NT2/D1 (cell line): ENCODE measurements at regions not wholly inside any gene's neighbourhood (a gene's known extent, or its start where the extent isn't known, plus 50 kb on each side); places are given as distances from the start of the nearest gene placed in this dataset.
"Not testable (repeated sequence)": the region's sequence is repeated elsewhere in the genome, so short reads cannot be mapped to it uniquely, and the experiment has no call there.

Experiments used
- DNase-seq: peaks from one replicate; pipeline ENCODE4 v3.0.0-alpha.2; 2011; ENCODE audit warnings: low read depth, low spot score
- H3K27me3 ChIP-seq: 2 replicates; pipeline ENCODE4 v1.6.0; 2011; ENCODE audit warnings: mild to moderate bottlenecking; ENCODE audit not compliant: insufficient read length, insufficient read depth
- H3K36me3 ChIP-seq: 2 replicates; pipeline ENCODE4 v1.6.1; 2011; ENCODE audit warnings: mild to moderate bottlenecking, low read length, mixed read lengths; ENCODE audit not compliant: insufficient read depth, insufficient read length
- H3K4me1 ChIP-seq: 2 replicates; pipeline ENCODE4 v1.5.1; 2011; ENCODE audit not compliant: insufficient read depth, insufficient read length
- H3K4me3 ChIP-seq: 2 replicates; pipeline ENCODE4 v1.5.1; 2011; ENCODE audit warnings: low read depth; ENCODE audit not compliant: insufficient read length
- H3K9ac ChIP-seq: 2 replicates; pipeline ENCODE4 v1.6.0; 2011; ENCODE audit warnings: low read depth; ENCODE audit not compliant: insufficient read length
- H3K9me3 ChIP-seq: 2 replicates; pipeline ENCODE4 v1.5.1; 2011; ENCODE audit warnings: mild to moderate bottlenecking, low read length; ENCODE audit not compliant: insufficient read depth
- SUZ12 ChIP-seq: IDR thresholded peaks from 2 replicates; pipeline ENCODE4 v1.6.1; 2011; ENCODE audit not compliant: insufficient read length, insufficient read depth; ENCODE audit errors: extremely low read depth
- YY1 ChIP-seq: IDR thresholded peaks from 2 replicates; pipeline ENCODE4 v1.6.1; 2011; ENCODE audit not compliant: insufficient read length, insufficient read depth
- ZNF274 ChIP-seq: IDR thresholded peaks from 2 replicates; pipeline ENCODE4 v1.6.1; 2011; ENCODE audit warnings: mild to moderate bottlenecking, low read depth, low read length

- no peak for TF ChIP-seq ZNF274
- no peak for TF ChIP-seq YY1
- TF ChIP-seq SUZ12, result no peak
- H3K9me3 ChIP-seq, result no peaks in the 10 kb centered on the region
- DNase-seq, result no peak
Observed at GRCh38 chr18:43777636-43778304, 500.5 kb upstream of the SYT4 start.

GRCh38 chr18:43780782-43781340 lies 503.6 kb upstream of the SYT4 start:
- H3K9me3 ChIP-seq, result no peaks in the 10 kb centered on the region
- no peak for DNase-seq
- TF ChIP-seq SUZ12 (no peak), ZNF274 (no peak), YY1 (no peak)

More at GRCh38 chr18:43777636-43778304, 500.5 kb upstream of the SYT4 start:
- H3K9ac ChIP-seq, result no peak overlapping the region
- H3K36me3 ChIP-seq, result no peaks in the 10 kb centered on the region
- no peak overlapping the region for H3K4me3 ChIP-seq
- no peaks in the 10 kb centered on the region for H3K4me1 ChIP-seq
- H3K27me3 ChIP-seq, result no peaks in the 10 kb centered on the region

GRCh38 chr18:43785158-43785557 lies 507.9 kb upstream of the SYT4 start:
- Histone ChIP-seq H3K27me3 (no peaks in the 10 kb centered on the region), H3K4me3 (no peak overlapping the region), H3K9me3 (no peaks in the 10 kb centered on the region), H3K9ac (no peak overlapping the region), H3K4me1 (no peaks in the 10 kb centered on the region), H3K36me3 (no peaks in the 10 kb centered on the region)
- no peak for TF ChIP-seq YY1
- DNase-seq, result no peak

More at GRCh38 chr18:43780782-43781340, 503.6 kb upstream of the SYT4 start:
- H3K9ac ChIP-seq, result no peak overlapping the region
- no peaks in the 10 kb centered on the region for H3K4me1 ChIP-seq
- H3K36me3 ChIP-seq, result no peaks in the 10 kb centered on the region
- no peaks in the 10 kb centered on the region for H3K27me3 ChIP-seq
- no peak overlapping the region for H3K4me3 ChIP-seq

- DNase-seq, result no peak
- Histone ChIP-seq H3K27me3 (no peaks in the 10 kb centered on the region), H3K4me1 (no peaks in the 10 kb centered on the region), H3K4me3 (no peak overlapping the region), H3K9me3 (no peaks in the 10 kb centered on the region), H3K36me3 (no peaks in the 10 kb centered on the region), H3K9ac (no peak overlapping the region)
- no peak for TF ChIP-seq YY1
- no peak for TF ChIP-seq SUZ12
- TF ChIP-seq ZNF274, result no peak
Observed at GRCh38 chr18:43786893-43787292, 509.6 kb upstream of the SYT4 start.

GRCh38 chr18:43787721-43788120 lies 510.4 kb upstream of the SYT4 start:
- not testable (repeated sequence) for H3K9ac ChIP-seq, H3K9me3 ChIP-seq, H3K27me3 ChIP-seq, DNase-seq, H3K4me1 ChIP-seq, H3K4me3 ChIP-seq, H3K36me3 ChIP-seq

GRCh38 chr18:43789234-43790000 lies 512.1 kb upstream of the SYT4 start:
- H3K4me3 ChIP-seq, result no peak overlapping the region
- H3K36me3 ChIP-seq, result no peaks in the 10 kb centered on the region
- no peak for TF ChIP-seq SUZ12
- TF ChIP-seq YY1, result no peak
- TF ChIP-seq ZNF274, result no peak
- H3K9me3 ChIP-seq, result no peaks in the 10 kb centered on the region
- no peak for DNase-seq
- no peaks in the 10 kb centered on the region for H3K4me1 ChIP-seq
- no peak overlapping the region for H3K9ac ChIP-seq
- no peaks in the 10 kb centered on the region for H3K27me3 ChIP-seq

- H3K27me3 ChIP-seq, result no peaks in the 10 kb centered on the region
- no peaks in the 10 kb centered on the region for H3K4me1 ChIP-seq
- no peak for DNase-seq
- no peak overlapping the region for H3K4me3 ChIP-seq
- no peaks in the 10 kb centered on the region for H3K9me3 ChIP-seq
- no peak overlapping the region for H3K9ac ChIP-seq
- TF ChIP-seq SUZ12 (no peak), YY1 (no peak), ZNF274 (no peak)
- H3K36me3 ChIP-seq, result no peaks in the 10 kb centered on the region
Observed at GRCh38 chr18:43793910-43794309, 516.6 kb upstream of the SYT4 start.
